Adrenal gland (tissue), 9 donors: ENCODE measurements at regions not wholly inside any gene's neighbourhood (a gene's known extent, or its start where the extent isn't known, plus 50 kb on each side); places are given as distances from the start of the nearest gene placed in this dataset.

Experiments used
- DNase-seq, 7 donors: peaks; one replicate each; pipeline ENCODE4 v3.0.0-alpha.2; 2019 to 2020
- H3K27ac ChIP-seq, 5 donors: fragments of 200-600 bp; sonication (generic) in 4 of 5; 1 replicate in 3 of 5; 2 replicates in 2 of 5; pipeline versions ENCODE4 v1.5.1 to v1.8.0; 2016 to 2020; ENCODE audit warnings: mild to moderate bottlenecking in 1 of 5
- H3K27me3 ChIP-seq: fragments of 200-600 bp; 2 replicates; pipeline ENCODE4 v1.8.0; 2021
- H3K36me3 ChIP-seq, 2 donors: fragments of 200-600 bp; replicated peaks in 1 of 2; 1 replicate in 1 of 2; 2 replicates in 1 of 2; pipeline versions ENCODE4 v1.5.1 to v1.8.0; 2018 to 2022
- H3K4me1 ChIP-seq, 2 donors: fragments of 200-600 bp; replicated peaks in 1 of 2; 1 replicate in 1 of 2; 2 replicates in 1 of 2; pipeline versions ENCODE4 v1.5.1 to v1.8.0; 2018 to 2021
- H3K4me3 ChIP-seq, 4 donors: fragments of 200-600 bp; sonication (generic) in 3 of 4; one replicate each; pipeline ENCODE4 v1.5.1; 2016 to 2018
- H3K9me3 ChIP-seq, 3 donors: fragments of 200-600 bp; sonication (generic) in 1 of 3; replicated peaks in 1 of 3; 1 replicate in 2 of 3; 2 replicates in 1 of 3; pipeline versions ENCODE4 v1.5.1 to v1.8.0; 2016 to 2021
- POLR2A ChIP-seq, 2 donors: fragments of 450-650 bp; IDR thresholded peaks; one replicate each; pipeline ENCODE4 v1.6.1; 2017; ENCODE audit warnings: antibody characterized with exemption in 2 of 2, mild to moderate bottlenecking in 2 of 2, moderate library complexity in 1 of 2
- WGBS, 4 donors: extraction: QIAGEN DNeasy Blood & Tissue Kit in 2 of 4; methylation state at CpG; one replicate each; pipeline versions ENCODE4 v1.1.5 to v1.1.7; 2013 to 2017; 5-methylcytosine and 5-hydroxymethylcytosine counted together
- intact Hi-C, 2 donors: fragments of 100-400 bp; cut with DNase I; formaldehyde crosslinking; loops; one replicate each; pipeline versions ENCODE4 v1.14.1 to v1.15.0; 2022 to 2023
- TF ChIP-seq, protein P1 (sequence below), 6 experiments: fragments of 450-650 bp in 4 of 6; fragments of 200-600 bp in 2 of 6; sonication (generic) in 1 of 6; IDR thresholded peaks; 1 replicate in 5 of 6; 2 replicates in 1 of 6; pipeline versions ENCODE4 v1.5.1 to v1.8.0; 2016 to 2021; ENCODE audit warnings: antibody characterized with exemption in 6 of 6, mild to moderate bottlenecking in 2 of 6, moderate library complexity in 1 of 6
- donor health status: healthy with polysubstance abuse.
- donor health status: Bipolar disorder and iron deficiency.
- donor health status: DM: yes; HTN: yes; CAD: no.
- donor health status: DM: no; HTN: no; CAD: no.
- donor health status: DM: no; HTN: no; CAD: no.

GRCh38 chr2:126372406-126372805 is 283.6 kb upstream of the GYPC start:
- H3K9me3 ChIP-seq, result no peaks in the 10 kb centered on the region
- 86 to 100% (median 88%) methylated on average over 1 to 4 of the region's 4 CpGs for WGBS, 4 donors
- intact Hi-C loops, result no loop called here
- no peak for DNase-seq
- no peaks in the 10 kb centered on the region for H3K36me3 ChIP-seq
- TF ChIP-seq POLR2A (IDR thresholded peaks at IDR 0.05), result no peak
- TF ChIP-seq, protein P1, sequence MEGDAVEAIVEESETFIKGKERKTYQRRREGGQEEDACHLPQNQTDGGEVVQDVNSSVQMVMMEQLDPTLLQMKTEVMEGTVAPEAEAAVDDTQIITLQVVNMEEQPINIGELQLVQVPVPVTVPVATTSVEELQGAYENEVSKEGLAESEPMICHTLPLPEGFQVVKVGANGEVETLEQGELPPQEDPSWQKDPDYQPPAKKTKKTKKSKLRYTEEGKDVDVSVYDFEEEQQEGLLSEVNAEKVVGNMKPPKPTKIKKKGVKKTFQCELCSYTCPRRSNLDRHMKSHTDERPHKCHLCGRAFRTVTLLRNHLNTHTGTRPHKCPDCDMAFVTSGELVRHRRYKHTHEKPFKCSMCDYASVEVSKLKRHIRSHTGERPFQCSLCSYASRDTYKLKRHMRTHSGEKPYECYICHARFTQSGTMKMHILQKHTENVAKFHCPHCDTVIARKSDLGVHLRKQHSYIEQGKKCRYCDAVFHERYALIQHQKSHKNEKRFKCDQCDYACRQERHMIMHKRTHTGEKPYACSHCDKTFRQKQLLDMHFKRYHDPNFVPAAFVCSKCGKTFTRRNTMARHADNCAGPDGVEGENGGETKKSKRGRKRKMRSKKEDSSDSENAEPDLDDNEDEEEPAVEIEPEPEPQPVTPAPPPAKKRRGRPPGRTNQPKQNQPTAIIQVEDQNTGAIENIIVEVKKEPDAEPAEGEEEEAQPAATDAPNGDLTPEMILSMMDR (IDR thresholded peaks at IDR 0.05), result no peak
- H3K27ac ChIP-seq, result no peak overlapping the region
- no peaks in the 10 kb centered on the region for H3K27me3 ChIP-seq
- H3K4me3 ChIP-seq, result no peak overlapping the region
- H3K4me1 ChIP-seq, result no peaks in the 10 kb centered on the region

DNA sequence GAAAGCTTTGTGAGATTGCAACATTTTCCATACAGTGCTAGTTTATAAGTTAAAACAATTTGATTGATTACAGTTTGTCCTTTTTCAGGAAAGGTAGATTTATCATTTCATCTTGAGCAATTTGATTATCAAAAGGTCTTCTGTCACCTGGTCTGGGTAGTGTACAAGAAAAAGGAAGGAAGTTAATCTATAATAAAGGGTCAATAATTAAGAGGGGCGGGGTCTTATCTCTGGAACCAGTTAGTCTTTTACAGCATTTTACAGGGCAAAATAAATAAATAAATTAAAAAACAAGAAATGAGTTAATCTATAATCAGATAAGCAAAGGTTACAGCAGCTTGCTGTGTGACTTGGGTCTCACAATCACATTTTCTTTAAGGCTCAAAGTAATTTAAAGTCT is 277.8 kb upstream of the GYPC start:
- H3K9me3 ChIP-seq, result no peaks in the 10 kb centered on the region
- no peak for DNase-seq
- no peak overlapping the region for H3K4me3 ChIP-seq
- no peaks in the 10 kb centered on the region for H3K36me3 ChIP-seq
- H3K27me3 ChIP-seq, result no peaks in the 10 kb centered on the region
- intact Hi-C loops, result no loop called here
- TF ChIP-seq, protein P1 (IDR thresholded peaks at IDR 0.05), result no peak
- no peak for TF ChIP-seq POLR2A (IDR thresholded peaks at IDR 0.05)
- no peak overlapping the region for H3K27ac ChIP-seq
- 64 to 90% (median 69%) methylated on average over 1 of the region's 1 CpG for whole genome bisulfite sequencing, 4 donors
- H3K4me1 ChIP-seq, result no peaks in the 10 kb centered on the region

DNA sequence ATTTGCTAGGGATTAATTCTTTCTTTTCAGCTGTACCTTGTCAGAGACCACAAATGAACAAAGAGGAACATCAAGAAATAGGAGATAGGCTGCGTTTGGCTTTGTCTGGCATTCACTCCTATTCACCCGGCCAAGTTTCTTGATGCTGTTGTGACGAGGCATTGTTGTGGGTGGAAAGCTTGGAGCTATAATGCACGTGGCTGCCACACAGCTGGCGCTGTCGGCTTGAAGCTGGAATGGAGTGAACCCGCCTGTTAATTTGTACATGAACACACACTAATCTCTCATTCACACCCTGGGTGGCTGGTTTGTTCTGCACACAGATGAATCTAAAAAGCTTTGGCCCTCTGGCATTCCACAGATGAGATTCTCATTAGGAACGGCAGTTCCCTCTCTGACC is 274.9 kb upstream of the GYPC start:
- TF ChIP-seq POLR2A (IDR thresholded peaks at IDR 0.05), result no peak
- TF ChIP-seq, protein P1 (IDR thresholded peaks at IDR 0.05), result no peak
- DNase-seq, result no peak
- WGBS, 4 donors, result 72 to 78% (median 75%) methylated on average over 8 of the region's 8 CpGs

DNA sequence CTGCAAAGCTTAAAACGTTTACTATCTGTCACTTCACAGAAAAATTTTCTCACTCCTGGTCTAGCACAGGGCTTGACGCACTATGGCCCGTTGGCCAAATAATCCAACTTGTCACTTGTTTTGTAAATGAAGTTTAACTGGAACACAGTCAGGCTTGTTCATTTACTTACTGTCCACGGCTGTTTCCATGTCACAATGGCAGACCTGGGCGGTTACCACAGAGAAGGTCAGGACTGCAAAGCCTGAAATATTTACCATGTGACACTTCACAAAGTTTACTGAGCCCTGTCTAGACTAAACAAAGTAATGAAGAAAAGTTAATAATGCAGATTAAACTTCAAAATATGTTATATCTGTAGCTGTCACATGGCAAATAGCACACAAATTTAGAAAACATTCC is 273.0 kb upstream of the GYPC start:
- TF ChIP-seq, protein P1 (IDR thresholded peaks at IDR 0.05), result no peak
- no peak for TF ChIP-seq POLR2A (IDR thresholded peaks at IDR 0.05)
- no peak overlapping the region for H3K27ac ChIP-seq
- no peaks in the 10 kb centered on the region for H3K4me1 ChIP-seq
- WGBS, 4 donors, result 73 to 79% (median 77%) methylated on average over 5 of the region's 5 CpGs
- intact Hi-C loops, result no loop called here
- H3K36me3 ChIP-seq, result no peaks in the 10 kb centered on the region
- DNase-seq, result no peak
- H3K4me3 ChIP-seq, result no peak overlapping the region
- no peaks in the 10 kb centered on the region for H3K9me3 ChIP-seq
- H3K27me3 ChIP-seq, result no peaks in the 10 kb centered on the region

More for the DNA sequence above, 274.9 kb upstream of the GYPC start:
- H3K27ac ChIP-seq, result no peak overlapping the region
- intact Hi-C loops, result no loop called here
- H3K27me3 ChIP-seq, result no peaks in the 10 kb centered on the region
- no peaks in the 10 kb centered on the region for H3K9me3 ChIP-seq
- H3K4me1 ChIP-seq, result no peaks in the 10 kb centered on the region
- H3K4me3 ChIP-seq, result no peak overlapping the region
- H3K36me3 ChIP-seq, result no peaks in the 10 kb centered on the region
